ENCODE measurements at regions not wholly inside any gene's neighbourhood (a gene's known extent, or its start where the extent isn't known, plus 50 kb on each side); places are given as distances from the start of the nearest gene placed in this dataset.

DNA sequence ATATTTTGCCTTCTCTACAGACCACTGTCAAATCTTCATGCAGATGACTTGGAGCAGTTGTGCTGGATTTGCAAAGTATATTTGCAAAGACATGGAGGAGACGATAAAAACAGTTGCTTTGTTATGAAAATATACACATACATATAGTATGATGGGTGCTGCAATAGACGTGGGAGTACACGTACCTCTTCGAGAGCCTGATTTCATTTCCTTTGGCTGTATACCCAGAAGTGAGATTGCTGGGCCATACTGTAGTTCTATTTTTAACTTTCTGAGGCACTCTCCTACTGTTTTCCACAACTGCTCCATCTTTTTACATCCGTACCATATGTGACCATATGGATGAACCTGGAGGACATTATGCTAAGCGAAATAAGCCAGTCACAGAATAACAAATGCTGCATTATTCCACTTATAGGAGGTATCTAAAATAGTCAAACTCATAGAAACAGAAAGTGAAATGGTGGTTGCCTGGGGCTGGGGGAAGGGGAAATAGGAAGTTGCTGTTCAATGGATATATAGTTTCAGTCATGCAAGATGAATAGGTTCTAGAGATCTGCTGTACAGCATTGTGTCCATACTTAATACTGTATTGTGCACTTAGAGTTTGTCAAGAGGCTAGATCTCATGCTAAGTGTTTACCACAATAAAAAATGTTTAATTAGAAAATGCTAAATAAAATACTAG is 223.8 kb downstream of the HAO1 start:
- DNase-seq (no peak), ATAC-seq (ENCODE audit: low read depth in 2 of 2) (no peak)
- Mint-ChIP-seq H3K4me1 (peaks cover 0 to 4% (median 2%) of the 10 kb centered on the region in 3 donors), H3K27me3 (no peaks in the 10 kb centered on the region), H3K36me3 (no peaks in the 10 kb centered on the region), H3K4me3 (no peak overlapping the region), H3K27ac (no peak overlapping the region), H3K9me3 (peaks cover 0 to 10% (median 0%) of the 10 kb centered on the region in 7 donors)

DNA sequence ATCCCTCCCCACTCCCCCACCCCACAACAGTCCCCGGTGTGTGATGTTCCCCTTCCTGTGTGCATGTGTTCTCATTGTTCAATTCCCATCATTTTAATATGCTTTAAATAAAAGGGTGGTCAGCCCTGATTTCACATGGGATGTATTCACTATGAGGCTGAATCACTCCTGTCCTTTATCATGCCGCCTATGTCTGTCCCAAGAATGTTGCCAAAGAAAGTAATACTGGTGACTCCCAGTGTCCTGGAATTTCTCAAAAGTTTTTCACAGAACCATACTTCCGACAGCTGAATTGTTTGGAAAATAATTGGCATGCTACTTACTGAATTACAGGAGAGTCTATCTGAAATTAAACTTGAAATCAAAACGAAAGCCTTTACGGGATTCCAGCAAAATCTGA is 217.7 kb downstream of the HAO1 start:
- H3K4me3 Mint-ChIP-seq, result no peak overlapping the region
- no peak for ATAC-seq (ENCODE audit: low read depth in 2 of 2)
- H3K36me3 Mint-ChIP-seq, result no peaks in the 10 kb centered on the region
- H3K9me3 Mint-ChIP-seq, result peaks cover 0 to 10% (median 0%) of the 10 kb centered on the region in 7 donors
- no peaks in the 10 kb centered on the region for H3K4me1 Mint-ChIP-seq
- no peak overlapping the region for H3K27ac Mint-ChIP-seq
- DNase-seq, result no peak
- no peaks in the 10 kb centered on the region for H3K27me3 Mint-ChIP-seq

DNA sequence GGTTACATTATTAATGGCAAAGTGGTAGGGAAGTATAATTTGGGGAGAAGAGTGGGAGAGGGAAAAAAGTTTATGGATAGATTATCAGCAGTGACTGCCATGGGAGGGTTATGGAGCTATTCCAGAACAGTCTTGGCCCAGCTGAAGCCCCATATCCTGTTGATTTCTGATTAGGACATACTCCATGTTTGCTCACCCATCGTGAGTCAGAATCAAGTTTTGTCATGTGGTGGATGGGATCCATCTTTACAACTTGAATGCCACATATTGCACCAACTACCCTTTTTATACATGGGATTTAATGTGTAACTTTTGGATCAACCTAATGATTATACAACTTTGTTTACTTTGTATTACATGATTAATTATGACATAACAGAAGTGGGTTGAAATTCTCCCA is 217.0 kb downstream of the HAO1 start:
- peaks cover 0 to 10% (median 0%) of the 10 kb centered on the region in 7 donors for H3K9me3 Mint-ChIP-seq
- no peaks in the 10 kb centered on the region for H3K27me3 Mint-ChIP-seq
- H3K4me3 Mint-ChIP-seq, result no peak overlapping the region

DNA sequence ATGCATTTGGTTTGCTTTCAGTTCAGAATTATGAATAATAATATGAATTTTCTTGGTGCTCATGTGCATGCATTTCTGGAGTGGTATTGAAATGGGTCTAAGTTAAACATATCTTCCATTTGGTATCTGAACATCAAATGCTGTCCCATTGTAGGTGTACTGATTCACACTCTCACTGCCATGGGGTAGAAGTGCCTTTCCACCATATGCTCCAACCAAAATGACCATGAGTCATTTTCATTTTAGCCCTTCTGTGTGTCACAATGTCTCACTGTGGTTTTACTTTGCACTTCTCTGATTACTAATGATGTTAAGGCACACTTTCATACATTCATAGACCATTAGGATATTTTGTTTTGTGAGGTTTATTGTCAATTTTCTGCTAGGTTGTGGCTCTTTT is 211.9 kb downstream of the HAO1 start:
- peaks cover 0 to 7% (median 3%) of the 10 kb centered on the region in 7 donors for H3K9me3 Mint-ChIP-seq
- peaks cover 0 to 3% (median 0%) of the 10 kb centered on the region in 3 donors for H3K27me3 Mint-ChIP-seq
- H3K4me1 Mint-ChIP-seq, result no peaks in the 10 kb centered on the region
- H3K4me3 Mint-ChIP-seq, result no peak overlapping the region
- H3K27ac Mint-ChIP-seq, result no peak overlapping the region
- DNase-seq (no peak), ATAC-seq (ENCODE audit: low read depth in 2 of 2) (no peak)
- no peaks in the 10 kb centered on the region for H3K36me3 Mint-ChIP-seq

More for the DNA sequence above, 217.0 kb downstream of the HAO1 start:
- Mint-ChIP-seq H3K36me3 (no peaks in the 10 kb centered on the region), H3K27ac (no peak overlapping the region), H3K4me1 (no peaks in the 10 kb centered on the region)
- DNase-seq (no peak), ATAC-seq (ENCODE audit: low read depth in 2 of 2) (no peak)

GRCh38 chr20:7734216-7734615 is 206.0 kb downstream of the HAO1 start:
- no peak overlapping the region for H3K4me3 Mint-ChIP-seq
- no peak for ATAC-seq (ENCODE audit: low read depth in 2 of 2)
- no peak overlapping the region for H3K27ac Mint-ChIP-seq
- no peak for DNase-seq
- no peaks in the 10 kb centered on the region for H3K4me1 Mint-ChIP-seq
- peaks cover 0 to 3% (median 0%) of the 10 kb centered on the region in 3 donors for H3K27me3 Mint-ChIP-seq
- peaks cover 0 to 7% (median 3%) of the 10 kb centered on the region in 7 donors for H3K9me3 Mint-ChIP-seq
- H3K36me3 Mint-ChIP-seq, result no peaks in the 10 kb centered on the region

DNA sequence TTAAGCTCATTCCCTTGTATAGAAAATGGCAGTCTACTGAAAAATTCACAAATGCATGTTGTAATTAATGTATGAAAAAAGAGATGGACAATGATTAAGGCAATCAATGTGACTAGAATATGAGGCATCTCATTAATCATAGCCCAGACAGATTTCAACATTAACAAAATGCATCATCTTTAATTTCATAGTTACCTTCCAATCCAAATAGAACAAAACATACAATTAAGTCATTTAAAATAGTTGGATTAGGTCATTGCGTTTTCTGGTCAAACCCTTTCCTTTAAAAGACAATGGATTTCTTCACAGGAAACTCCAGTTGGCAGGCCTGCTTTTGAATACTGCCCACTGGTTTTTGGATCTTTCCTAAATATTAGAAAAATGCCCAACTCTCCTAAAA is 203.9 kb downstream of the HAO1 start:
- H3K27me3 Mint-ChIP-seq, result peaks cover 0 to 3% (median 0%) of the 10 kb centered on the region in 3 donors
- DNase-seq (no peak), ATAC-seq (ENCODE audit: low read depth in 2 of 2) (no peak)
- H3K4me3 Mint-ChIP-seq, result no peak overlapping the region
- peaks cover 0 to 7% (median 3%) of the 10 kb centered on the region in 7 donors for H3K9me3 Mint-ChIP-seq
- H3K4me1 Mint-ChIP-seq, result no peaks in the 10 kb centered on the region
- no peaks in the 10 kb centered on the region for H3K36me3 Mint-ChIP-seq
- H3K27ac Mint-ChIP-seq, result no peak overlapping the region

GRCh38 chr20:7741866-7742265 is 198.4 kb downstream of the HAO1 start:
- H3K27me3 Mint-ChIP-seq, result peaks cover 0 to 6% (median 0%) of the 10 kb centered on the region in 3 donors
- no peak overlapping the region for H3K4me3 Mint-ChIP-seq
- H3K9me3 Mint-ChIP-seq, result peaks cover 0 to 1% (median 0%) of the 10 kb centered on the region in 7 donors
- ATAC-seq (ENCODE audit: low read depth in 2 of 2) (no peak), DNase-seq (no peak)
- H3K4me1 Mint-ChIP-seq, result no peaks in the 10 kb centered on the region
- no peak overlapping the region for H3K27ac Mint-ChIP-seq
- H3K36me3 Mint-ChIP-seq, result no peaks in the 10 kb centered on the region

GRCh38 chr20:7742479-7742878 is 197.8 kb downstream of the HAO1 start:
- Mint-ChIP-seq H3K4me3 (no peak overlapping the region), H3K9me3 (peaks cover 0 to 1% (median 0%) of the 10 kb centered on the region in 7 donors), H3K27ac (no peak overlapping the region), H3K27me3 (peaks cover 0 to 9% (median 0%) of the 10 kb centered on the region in 3 donors), H3K4me1 (no peaks in the 10 kb centered on the region), H3K36me3 (no peaks in the 10 kb centered on the region)
- DNase-seq (no peak), ATAC-seq (ENCODE audit: low read depth in 2 of 2) (no peak)

GRCh38 chr20:7744411-7744810 is 195.8 kb downstream of the HAO1 start:
- H3K36me3 Mint-ChIP-seq, result no peaks in the 10 kb centered on the region
- H3K27me3 Mint-ChIP-seq, result peaks cover 0 to 9% (median 0%) of the 10 kb centered on the region in 3 donors
- no peak overlapping the region for H3K4me3 Mint-ChIP-seq
- DNase-seq (no peak), ATAC-seq (ENCODE audit: low read depth in 2 of 2) (no peak)
- H3K9me3 Mint-ChIP-seq, result peaks cover 0 to 1% (median 0%) of the 10 kb centered on the region in 7 donors
- no peak overlapping the region for H3K27ac Mint-ChIP-seq
- H3K4me1 Mint-ChIP-seq, result no peaks in the 10 kb centered on the region

DNA sequence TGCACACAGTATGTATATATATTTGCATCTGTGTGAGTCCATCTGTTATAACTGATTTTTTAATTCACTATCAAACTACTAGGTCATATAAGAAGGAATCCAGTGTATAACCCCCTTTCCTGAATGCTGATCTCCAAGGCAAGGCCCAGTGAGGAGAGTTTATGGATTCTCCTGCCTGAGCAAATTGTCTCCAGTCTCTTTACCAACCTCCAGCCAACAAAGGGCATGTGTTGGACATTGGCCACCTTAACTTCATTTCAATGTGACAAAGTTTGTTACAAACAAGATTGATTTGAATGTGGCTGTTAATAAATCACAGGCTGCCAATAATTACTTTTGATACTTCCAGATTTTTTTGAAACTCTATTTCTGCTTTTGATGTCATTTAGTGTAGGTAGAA is 191.6 kb downstream of the HAO1 start:
- H3K27ac Mint-ChIP-seq, result no peak overlapping the region
- H3K36me3 Mint-ChIP-seq, result no peaks in the 10 kb centered on the region
- ATAC-seq (ENCODE audit: low read depth in 2 of 2), result no peak
- no peak for DNase-seq
- no peak overlapping the region for H3K4me3 Mint-ChIP-seq
- peaks cover 0 to 5% (median 0%) of the 10 kb centered on the region in 7 donors for H3K9me3 Mint-ChIP-seq
- H3K4me1 Mint-ChIP-seq, result no peaks in the 10 kb centered on the region
- peaks cover 7 to 9% (median 8%) of the 10 kb centered on the region in 3 donors for H3K27me3 Mint-ChIP-seq

DNA sequence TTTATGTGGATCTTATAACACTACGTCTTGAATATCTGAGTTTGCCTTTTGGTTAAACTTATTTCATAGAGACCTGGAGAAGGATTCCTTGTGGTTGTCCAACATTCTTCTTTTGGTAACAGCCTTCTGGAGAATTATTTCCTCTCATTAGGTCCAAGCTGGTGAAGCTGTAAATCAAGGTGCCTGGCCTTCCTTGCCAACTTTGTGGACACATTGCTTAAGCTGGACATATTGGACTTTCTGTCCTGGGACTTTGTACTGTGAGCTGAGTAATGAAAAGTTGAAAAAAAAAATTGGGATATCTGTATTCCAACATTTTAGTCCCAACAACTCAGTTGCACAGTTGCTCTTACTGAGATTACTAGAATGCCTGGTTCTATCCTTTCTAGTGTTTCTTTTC is 186.2 kb downstream of the HAO1 start:
- Mint-ChIP-seq H3K27ac (no peak overlapping the region), H3K36me3 (no peaks in the 10 kb centered on the region), H3K9me3 (peaks cover 0 to 9% (median 0%) of the 10 kb centered on the region in 7 donors), H3K4me1 (no peaks in the 10 kb centered on the region), H3K27me3 (peaks cover 5 to 9% (median 8%) of the 10 kb centered on the region in 3 donors), H3K4me3 (no peak overlapping the region)
- DNase-seq (no peak), ATAC-seq (ENCODE audit: low read depth in 2 of 2) (no peak)

GRCh38 chr20:7758406-7758805 is 181.9 kb downstream of the HAO1 start:
- Mint-ChIP-seq H3K4me1 (no peaks in the 10 kb centered on the region), H3K27me3 (peaks cover 3 to 5% (median 3%) of the 10 kb centered on the region in 3 donors), H3K27ac (no peak overlapping the region), H3K4me3 (no peak overlapping the region), H3K9me3 (peaks cover 0 to 6% (median 0%) of the 10 kb centered on the region in 7 donors), H3K36me3 (no peaks in the 10 kb centered on the region)
- DNase-seq (no peak), ATAC-seq (ENCODE audit: low read depth in 2 of 2) (no peak)

- H3K4me3 Mint-ChIP-seq, result no peak overlapping the region
- peaks cover 0 to 9% (median 2%) of the 10 kb centered on the region in 7 donors for H3K9me3 Mint-ChIP-seq
- H3K27me3 Mint-ChIP-seq, result peaks cover 0 to 5% (median 0%) of the 10 kb centered on the region in 3 donors
- H3K4me1 Mint-ChIP-seq, result peaks cover 0 to 9% (median 6%) of the 10 kb centered on the region in 3 donors
- ATAC-seq (ENCODE audit: low read depth in 2 of 2) (no peak), DNase-seq (no peak)
- no peaks in the 10 kb centered on the region for H3K36me3 Mint-ChIP-seq
- H3K27ac Mint-ChIP-seq, result no peak overlapping the region
These were observed 179.8 kb downstream of the HAO1 start for GRCh38 chr20:7760247-7761031.

DNA sequence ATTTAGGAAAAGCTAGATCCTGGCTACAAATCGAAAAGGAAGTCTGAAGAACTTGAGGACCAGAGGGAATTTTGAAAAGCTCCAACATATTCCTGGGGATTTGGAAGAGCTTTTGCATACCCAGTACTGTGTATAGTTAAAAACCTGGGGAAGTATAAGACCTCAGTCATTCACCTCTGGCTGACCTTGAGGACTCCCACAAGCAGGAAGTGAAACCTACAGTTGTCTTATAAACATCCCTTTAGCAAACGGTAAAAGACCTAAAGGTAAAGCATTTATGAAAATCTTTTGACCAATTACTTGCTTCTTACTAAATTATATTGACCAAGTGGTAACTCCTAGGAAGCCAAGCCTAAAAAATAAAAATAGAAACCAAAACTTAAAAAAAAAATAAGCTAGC is 175.0 kb downstream of the HAO1 start:
- Mint-ChIP-seq H3K4me1 (peaks cover 0 to 11% (median 9%) of the 10 kb centered on the region in 3 donors), H3K4me3 (no peak overlapping the region), H3K27ac (no peak overlapping the region), H3K9me3 (peaks cover 2 to 16% (median 5%) of the 10 kb centered on the region in 7 donors), H3K27me3 (no peaks in the 10 kb centered on the region), H3K36me3 (peaks cover 0 to 8% of the 10 kb centered on the region in 2 donors)
- DNase-seq (no peak), ATAC-seq (ENCODE audit: low read depth in 2 of 2) (peak in 1 of 2 donors; percentile 36)

Data from naive B cell (primary cell).